ENCODE measurements at regions not wholly inside any gene's neighbourhood (a gene's known extent, or its start where the extent isn't known, plus 50 kb on each side); places are given as distances from the start of the nearest gene placed in this dataset.

GRCh38 chr13:40221460-40222201, 444.8 kb downstream of the FOXO1 start:
- H3K4me2 ChIP-seq = no peak overlapping the region
- TF ChIP-seq NANOG (IDR thresholded peaks at IDR 0.05; ENCODE audit: borderline replicate concordance) = no peak
- TF ChIP-seq EZH2phosphoT487 (IDR thresholded peaks at IDR 0.05; ENCODE audit: unreplicated experiment) = no peak
- H3K4me1 ChIP-seq (ENCODE audit: insufficient read depth) = peaks cover 8% of the 10 kb centered on the region
- Mint-ChIP-seq H3K27ac (no peak overlapping the region), H3K36me3 (ENCODE audit: low read depth) (no peaks in the 10 kb centered on the region), H3K9me3 (no peaks in the 10 kb centered on the region; the same call in 2 of the 3 replicates), H3K27me3 (ENCODE audit: insufficient read depth, low read depth, poor library complexity) (no peaks in the 10 kb centered on the region), H3K4me3 (no peak overlapping the region), H3K4me1 (peaks cover 18% of the 10 kb centered on the region)
- H3K27me3 ChIP-seq (ENCODE audit: insufficient read depth) = no peaks in the 10 kb centered on the region
- H3K4me3 ChIP-seq = no peak overlapping the region
- no peaks in the 10 kb centered on the region for H3K36me3 ChIP-seq (ENCODE audit: insufficient read depth)
- H4K20me1 ChIP-seq (replicated peaks; ENCODE audit: insufficient read depth) = 0 out of 2 replicates have a peak, but pooled peaks cover 3% of the 10 kb centered on the region
- H2AFZ ChIP-seq = no peak overlapping the region
- H3K9me2 ChIP-seq (ENCODE audit: insufficient read depth) = no peaks in the 10 kb centered on the region
- H3F3A ChIP-seq (replicated peaks; ENCODE audit: low read depth) = no peaks in the 10 kb centered on the region
- no peak overlapping the region for H3K27ac ChIP-seq (ENCODE audit: low read depth)
- H3K79me2 ChIP-seq (replicated peaks; ENCODE audit: insufficient read depth) = no peaks in the 10 kb centered on the region
- ATAC-seq (no peak), DNase-seq (ENCODE audit: low spot score) (no peak)

GRCh38 chr13:40223585-40223984, 442.9 kb downstream of the FOXO1 start:
- H3F3A ChIP-seq (replicated peaks; ENCODE audit: low read depth) = no peaks in the 10 kb centered on the region
- H3K27ac ChIP-seq (ENCODE audit: low read depth) = no peak overlapping the region
- ATAC-seq (no peak), DNase-seq (ENCODE audit: low spot score) (no peak)
- H3K27me3 Mint-ChIP-seq (ENCODE audit: insufficient read depth, low read depth, poor library complexity) = no peaks in the 10 kb centered on the region
- H2AFZ ChIP-seq = no peak overlapping the region
- H3K27ac Mint-ChIP-seq = no peak overlapping the region
- no peaks in the 10 kb centered on the region for H3K36me3 ChIP-seq (ENCODE audit: insufficient read depth)
- 0 out of 2 replicates have a peak, but pooled peaks cover 3% of the 10 kb centered on the region for H4K20me1 ChIP-seq (replicated peaks; ENCODE audit: insufficient read depth)
- no peaks in the 10 kb centered on the region for H3K36me3 Mint-ChIP-seq (ENCODE audit: low read depth)
- peaks cover 18% of the 10 kb centered on the region for H3K4me1 Mint-ChIP-seq
- no peaks in the 10 kb centered on the region; the same call in 2 of the 3 replicates for H3K9me3 Mint-ChIP-seq
- H3K9me2 ChIP-seq (ENCODE audit: insufficient read depth) = no peaks in the 10 kb centered on the region
- H3K27me3 ChIP-seq (ENCODE audit: insufficient read depth) = no peaks in the 10 kb centered on the region
- H3K4me3 Mint-ChIP-seq = no peak overlapping the region
- H3K4me1 ChIP-seq (ENCODE audit: insufficient read depth) = peaks cover 8% of the 10 kb centered on the region
- H3K4me3 ChIP-seq = no peak overlapping the region
- no peaks in the 10 kb centered on the region for H3K79me2 ChIP-seq (replicated peaks; ENCODE audit: insufficient read depth)
- H3K4me2 ChIP-seq = no peak overlapping the region
- TF ChIP-seq POLR2AphosphoS5 (IDR thresholded peaks at IDR 0.05; ENCODE audit: low read depth) (no peak), EZH2phosphoT487 (IDR thresholded peaks at IDR 0.05; ENCODE audit: unreplicated experiment) (no peak), NANOG (IDR thresholded peaks at IDR 0.05; ENCODE audit: borderline replicate concordance) (no peak), REST (IDR thresholded peaks at IDR 0.05; ENCODE audit: unreplicated experiment) (no peak), ZNF114 (CRISPR knock-in tag; IDR thresholded peaks at IDR 0.05) (no peak), EZH2 (IDR thresholded peaks at IDR 0.05; ENCODE audit: low read depth, unreplicated experiment) (no peak), STAT1 (IDR thresholded peaks at IDR 0.05; ENCODE audit: unreplicated experiment) (no peak), ETS1 (IDR thresholded peaks at IDR 0.05) (no peak), JUNB (IDR thresholded peaks at IDR 0.05; ENCODE audit: unreplicated experiment) (no peak), ZNF462 (CRISPR knock-in tag; IDR thresholded peaks at IDR 0.05) (no peak), CREB1 (CRISPR knock-in tag; IDR thresholded peaks at IDR 0.05; ENCODE audit: low read depth) (no peak)

Measured in GM23338 (cell line).